HG03342 (cell line): ENCODE measurements at regions not wholly inside any gene's neighbourhood (a gene's known extent, or its start where the extent isn't known, plus 50 kb on each side); places are given as distances from the start of the nearest gene placed in this dataset.

Experiments used
- ATAC-seq: cut with Tn5 transposase; IDR thresholded peaks from one replicate; pipeline ENCODE4 v1.9.1; 2021; ENCODE audit warnings: mild to moderate bottlenecking, moderate library complexity; ENCODE audit not compliant: unreplicated experiment

DNA sequence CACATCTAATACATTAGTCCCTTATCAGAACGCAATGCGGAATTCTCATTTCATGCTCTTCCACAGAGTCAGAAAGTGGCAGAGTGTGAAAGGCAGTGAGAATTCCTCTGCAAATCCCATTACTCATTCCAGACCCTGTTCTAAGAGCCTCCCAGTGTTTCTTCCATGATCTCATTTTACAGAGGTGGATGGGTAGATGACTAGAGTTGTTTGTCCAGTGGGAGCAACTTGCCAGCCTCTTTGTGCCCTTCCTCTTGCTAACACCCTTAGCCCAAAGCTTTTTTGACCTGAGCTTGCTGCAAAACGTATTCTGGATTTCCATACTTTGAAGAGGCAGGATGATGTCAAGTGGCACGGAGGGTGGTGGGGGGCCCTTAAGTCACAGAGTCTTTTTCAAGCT lies 467.7 kb upstream of the RGPD4 start:
- ATAC-seq: no peak

DNA sequence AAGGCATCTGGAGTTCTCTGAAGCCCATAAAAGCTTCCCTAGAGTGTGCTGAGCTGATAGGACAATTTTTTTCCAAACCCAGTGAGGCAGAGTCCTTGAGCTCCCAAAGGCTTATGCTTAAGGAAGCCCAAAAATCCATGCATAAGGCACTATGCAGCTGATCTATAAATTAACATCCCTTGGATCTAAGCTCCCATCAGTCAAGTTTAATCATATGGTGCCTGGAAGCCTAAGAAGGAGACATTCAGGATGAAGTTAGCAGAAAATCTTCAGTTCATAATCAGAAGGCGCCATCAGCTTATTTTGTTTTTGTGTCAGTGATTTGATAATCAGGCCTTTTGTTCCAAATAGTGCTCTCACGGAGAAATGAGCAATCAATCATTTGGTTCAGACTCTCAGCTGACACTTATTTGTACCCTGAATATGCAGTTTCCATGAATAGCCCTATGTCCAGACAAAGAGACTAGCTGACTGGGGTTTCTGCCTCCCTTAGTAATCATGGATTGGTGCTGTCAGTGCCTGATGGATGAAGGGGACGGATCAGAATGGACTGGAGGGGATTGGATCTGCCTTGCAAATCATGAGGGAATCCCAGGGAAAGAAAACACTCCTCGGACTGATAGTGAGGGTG lies 464.8 kb upstream of the RGPD4 start:
- no peak for ATAC-seq

DNA sequence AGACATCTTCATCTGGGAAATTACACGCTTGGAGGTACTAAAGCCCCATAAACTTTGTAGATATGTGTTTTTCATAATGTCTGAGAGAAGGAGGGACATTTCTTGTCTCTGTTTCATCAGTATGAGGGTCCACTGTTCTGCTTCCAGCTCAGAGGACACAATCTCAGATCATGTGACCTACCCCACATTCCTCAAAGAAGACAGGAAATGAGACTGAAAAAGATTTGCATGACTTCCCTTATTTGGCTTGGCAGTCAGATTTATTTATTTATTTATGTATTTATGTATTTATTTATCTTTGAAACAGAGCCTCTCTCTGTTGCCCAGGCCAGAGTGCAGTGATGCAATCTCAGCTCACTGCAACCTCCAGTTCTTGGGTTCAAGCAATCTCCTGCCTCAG lies 463.7 kb upstream of the RGPD4 start:
- no peak for ATAC-seq

DNA sequence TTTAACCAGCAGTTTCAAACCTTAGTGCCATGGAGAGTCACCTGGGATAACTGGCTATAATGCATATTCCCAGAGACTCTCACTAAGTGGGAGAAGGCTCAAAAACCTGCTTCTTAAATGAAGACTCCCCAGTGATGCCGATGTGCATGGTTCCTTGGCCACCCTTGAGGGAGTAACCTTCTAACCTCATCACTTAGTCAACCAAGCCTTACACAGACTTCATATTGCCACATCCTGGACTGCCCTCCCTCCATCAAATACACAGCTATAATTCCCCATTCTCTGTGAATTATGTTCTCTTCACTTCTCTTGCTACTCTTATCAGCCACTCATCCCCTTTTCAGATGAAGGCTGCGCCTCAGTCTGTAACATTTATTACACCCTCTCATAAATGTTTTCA lies 462.9 kb upstream of the RGPD4 start:
- ATAC-seq: no peak

DNA sequence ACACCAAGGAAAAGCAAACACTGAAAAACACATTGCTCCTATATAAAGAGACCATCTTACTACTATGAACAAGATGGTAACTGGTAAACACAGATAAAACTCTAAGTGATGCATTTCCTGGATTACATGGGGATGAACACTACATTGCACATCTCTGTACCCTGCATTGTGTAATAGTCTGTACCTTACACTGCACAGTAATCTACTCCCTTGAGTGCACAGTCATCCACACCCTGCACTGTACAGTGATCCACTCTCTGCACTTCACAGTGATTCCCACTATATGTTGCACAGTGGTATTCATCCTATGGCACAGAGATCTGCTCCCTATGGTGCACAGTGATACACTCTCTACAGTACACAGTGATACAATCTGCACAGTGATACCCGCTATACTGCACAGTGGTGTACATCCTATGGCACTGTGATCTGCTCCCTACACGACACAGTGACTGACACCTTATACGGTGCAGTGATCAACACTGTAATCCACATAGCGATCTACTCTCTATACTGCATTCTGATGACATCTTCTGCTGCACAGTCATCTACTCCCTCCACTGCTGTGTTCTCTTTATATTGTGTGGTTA lies 462.2 kb upstream of the RGPD4 start:
- ATAC-seq: no peak

DNA sequence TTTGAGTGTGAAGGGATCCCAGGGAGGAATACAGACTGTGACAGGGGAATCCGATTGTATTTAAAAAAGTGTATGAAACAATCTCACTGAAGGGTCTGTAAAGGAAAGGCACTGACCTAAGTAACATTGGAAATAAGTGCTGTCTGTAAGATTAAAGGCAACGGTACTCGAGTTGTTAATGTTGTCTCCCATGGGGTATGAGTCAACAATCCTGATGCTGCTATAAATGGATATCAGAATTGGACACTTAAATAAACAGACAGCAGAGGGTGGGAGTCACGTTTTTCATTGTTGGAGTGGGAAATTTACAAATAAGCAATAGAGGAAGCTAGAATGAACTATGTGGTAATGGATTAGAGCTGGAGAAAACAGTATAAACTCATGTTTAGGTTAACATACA lies 452.4 kb upstream of the RGPD4 start:
- no peak for ATAC-seq

DNA sequence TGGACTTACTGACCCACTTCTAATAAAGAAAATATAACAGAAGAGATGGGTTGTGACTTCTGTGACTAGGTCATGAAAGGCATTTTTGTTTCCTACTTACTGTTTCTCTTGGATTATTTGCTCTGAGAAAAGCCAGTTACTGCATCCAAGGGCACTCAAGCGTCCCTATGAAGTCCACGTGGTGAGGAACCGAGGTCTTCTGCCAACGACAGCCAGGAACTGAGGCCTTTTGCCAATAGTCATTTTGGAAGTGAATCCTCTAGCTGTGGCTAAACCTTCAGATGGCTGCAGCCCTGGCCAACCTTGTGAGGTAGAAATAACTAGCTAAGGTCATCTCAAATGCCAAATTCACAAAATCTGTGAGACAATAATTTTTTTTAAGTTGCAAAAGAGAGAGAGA lies 449.8 kb upstream of the RGPD4 start:
- ATAC-seq: no peak

DNA sequence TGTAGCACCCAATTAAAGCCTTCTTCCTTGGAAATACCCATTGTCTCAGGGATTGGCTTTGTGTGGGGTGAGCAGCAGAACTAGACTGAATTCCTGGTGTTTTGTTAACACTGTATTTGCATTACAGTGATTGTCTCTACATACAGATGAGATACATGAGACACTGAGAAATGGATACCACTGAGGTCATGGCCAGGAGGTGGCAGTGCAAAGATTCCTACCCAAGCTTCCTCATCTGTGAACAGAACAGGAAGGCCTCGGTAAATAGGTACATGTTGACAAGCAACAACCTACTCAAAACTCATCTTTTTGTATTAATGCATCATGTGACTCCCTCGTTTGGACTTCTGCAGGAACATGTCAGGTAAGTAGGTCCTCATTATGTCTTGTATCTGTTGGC lies 445.8 kb upstream of the RGPD4 start:
- ATAC-seq: no peak

DNA sequence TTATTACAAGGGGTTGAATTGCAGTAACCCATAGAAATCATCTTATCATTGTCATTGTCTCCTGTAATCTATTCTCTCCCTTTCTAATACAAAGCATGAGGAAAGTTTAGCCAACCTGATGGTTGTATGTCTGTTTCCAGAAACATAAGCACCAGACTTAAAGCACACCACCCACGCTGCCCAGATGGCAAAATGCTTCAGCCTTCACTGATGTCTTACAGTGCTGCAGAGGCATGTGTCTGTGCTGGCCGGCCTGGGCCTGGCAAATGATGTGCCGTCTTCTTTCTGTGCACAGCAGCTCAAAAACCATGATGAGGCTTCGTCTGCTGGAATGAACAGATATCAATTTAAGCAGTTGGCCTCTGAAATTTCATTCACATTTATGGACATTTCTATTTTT lies 443.0 kb upstream of the RGPD4 start:
- ATAC-seq: no peak

DNA sequence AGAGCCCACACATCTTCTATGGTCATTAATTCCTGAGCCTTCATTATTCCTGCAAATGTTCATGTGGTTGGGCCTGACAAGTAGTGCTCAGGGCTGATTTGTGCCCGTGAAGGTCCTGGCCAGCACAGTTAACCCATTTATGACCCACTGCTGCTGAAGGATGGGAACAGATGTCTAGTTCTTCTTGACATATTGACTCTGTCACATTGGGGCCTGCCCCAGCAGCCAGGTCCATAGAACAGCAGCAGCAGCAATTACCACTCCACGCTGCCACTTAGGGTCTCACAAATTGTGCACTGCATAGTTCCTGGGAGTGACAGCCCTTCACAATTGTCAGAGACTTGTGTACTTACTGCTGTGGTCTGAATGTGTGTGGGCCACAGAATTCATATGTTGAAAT lies 442.3 kb upstream of the RGPD4 start:
- ATAC-seq: no peak

DNA sequence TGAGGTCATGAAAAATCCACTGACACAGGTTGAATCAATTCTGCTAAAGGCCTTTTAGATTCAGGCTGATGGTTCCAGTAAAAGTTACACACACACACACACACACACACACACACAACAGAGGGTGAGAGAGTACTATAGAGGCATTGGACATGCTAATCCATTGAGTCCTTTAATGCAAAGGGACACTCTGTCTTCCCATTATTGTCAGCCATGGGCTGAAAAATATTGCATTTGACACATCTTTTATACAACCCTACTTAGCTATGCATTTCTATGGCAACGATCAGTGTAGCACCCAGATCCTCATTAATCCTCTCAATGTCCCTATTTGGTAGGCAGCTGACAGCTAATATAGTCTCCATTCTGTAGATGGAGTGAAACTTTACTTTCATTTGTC lies 440.8 kb upstream of the RGPD4 start:
- no peak for ATAC-seq

DNA sequence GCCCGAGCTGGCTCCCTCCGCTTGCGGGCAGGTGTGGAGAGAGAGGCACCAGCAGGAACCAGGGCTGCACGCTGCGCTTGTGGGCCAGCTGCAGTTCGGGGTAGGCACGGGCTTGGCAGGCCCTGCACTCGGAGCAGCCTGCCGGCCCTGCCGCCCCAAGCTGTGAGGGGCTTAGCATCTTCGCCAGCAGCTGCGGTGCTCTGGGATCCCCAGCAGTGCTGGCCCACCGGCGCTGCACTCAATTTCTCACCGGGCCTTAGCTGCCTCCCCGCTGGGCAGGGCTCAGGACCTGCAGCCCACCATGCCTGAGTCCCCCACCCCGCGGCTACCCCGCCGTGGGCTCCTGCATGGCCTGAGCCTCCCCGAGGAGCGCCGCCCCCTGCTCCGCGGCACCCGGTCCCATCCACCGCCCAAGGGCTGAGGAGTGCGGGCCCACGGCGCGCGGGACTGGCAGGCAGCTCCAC lies 434.4 kb upstream of the RGPD4 start:
- ATAC-seq: no peak

DNA sequence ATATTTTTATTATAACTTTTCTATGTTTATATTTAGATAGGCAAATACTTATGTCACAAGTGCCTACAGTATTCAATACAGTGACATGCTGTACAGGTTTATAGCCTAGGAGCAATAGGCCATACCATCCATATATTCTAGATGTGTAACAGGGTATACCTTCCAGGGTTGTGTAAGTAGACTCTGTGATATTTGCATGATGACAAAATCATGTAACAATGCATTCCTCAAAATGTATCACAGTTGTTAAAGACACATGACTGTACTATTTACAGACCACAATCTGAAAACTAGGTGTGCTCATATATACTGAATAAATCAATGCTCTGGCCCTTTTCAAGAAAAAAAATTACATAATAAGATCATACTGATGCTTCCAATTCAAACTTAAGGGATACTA lies 433.2 kb upstream of the RGPD4 start:
- no peak for ATAC-seq

DNA sequence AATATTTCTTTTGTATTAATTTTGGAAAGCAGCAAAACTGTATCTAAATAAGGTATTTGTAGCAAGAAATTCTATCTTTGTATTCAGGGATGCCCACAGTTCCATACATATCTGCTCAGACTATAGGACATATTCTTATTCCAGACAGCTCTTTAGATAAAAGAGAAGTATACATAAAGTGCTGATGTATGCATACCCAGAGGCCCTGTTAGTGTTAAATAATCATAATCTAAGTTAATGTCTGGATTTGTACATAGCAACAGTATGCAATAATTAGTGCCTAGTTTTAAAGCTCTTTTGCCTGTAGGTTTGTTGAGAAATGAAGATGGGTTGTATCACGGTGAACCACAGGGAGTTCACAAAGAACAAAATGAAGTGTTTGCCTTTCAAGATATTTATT lies 428.0 kb upstream of the RGPD4 start:
- ATAC-seq: no peak

DNA sequence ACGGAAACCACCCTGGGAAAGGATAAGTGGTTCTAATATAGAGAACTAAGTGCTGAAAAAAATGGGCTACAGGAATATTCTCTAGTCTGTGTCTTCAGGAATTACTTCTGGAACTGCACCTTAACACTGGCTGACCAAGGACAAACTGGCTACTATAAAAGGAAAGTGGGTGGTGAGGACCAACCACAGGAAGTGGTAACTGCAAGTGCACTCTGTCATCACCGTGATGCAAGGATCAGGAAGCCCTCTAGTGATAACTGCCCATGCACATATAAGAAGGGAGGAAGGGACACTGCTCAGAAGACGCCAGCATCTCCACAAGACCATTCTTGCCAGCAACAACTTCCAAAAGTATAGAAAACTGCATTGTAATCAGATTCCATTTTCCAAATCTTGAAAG lies 424.4 kb upstream of the RGPD4 start:
- no peak for ATAC-seq

DNA sequence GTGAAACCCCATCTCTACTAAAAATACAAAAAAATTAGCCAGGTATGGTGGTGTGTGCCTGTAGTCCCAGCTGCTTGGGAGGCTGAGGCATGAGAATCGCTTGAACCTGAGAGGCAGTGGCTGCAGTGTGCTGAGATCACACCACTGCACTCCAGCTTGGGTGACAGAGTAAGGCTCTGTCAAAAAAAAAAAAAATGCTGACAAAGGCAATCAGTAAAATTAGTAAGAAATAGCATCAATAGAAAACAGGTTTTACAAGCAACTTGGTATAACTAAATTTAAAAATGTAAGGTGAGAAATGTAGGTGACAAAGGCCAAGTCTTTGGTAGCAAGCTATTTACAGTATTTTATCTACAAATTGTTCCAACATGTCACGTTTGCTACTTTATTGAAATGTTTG lies 421.4 kb upstream of the RGPD4 start:
- no peak for ATAC-seq

DNA sequence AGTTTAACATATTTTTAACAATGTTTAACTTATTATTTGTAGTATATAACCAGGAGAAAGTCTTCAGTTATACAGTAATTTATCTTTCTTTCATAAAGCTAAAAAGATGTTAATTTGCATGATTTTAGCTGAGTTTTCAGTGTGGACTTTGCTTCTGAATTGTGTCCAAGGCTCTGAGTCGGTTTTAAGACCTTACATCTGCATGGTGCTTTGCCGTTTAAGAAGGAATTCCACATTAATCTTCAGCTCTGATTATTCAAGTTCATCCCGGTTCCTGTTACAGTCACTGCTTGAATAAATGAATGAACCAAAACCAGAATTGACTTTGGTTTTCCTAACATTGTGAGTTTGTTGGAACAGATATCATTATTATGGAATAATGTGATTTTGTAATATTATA lies 419.7 kb upstream of the RGPD4 start:
- ATAC-seq: no peak

DNA sequence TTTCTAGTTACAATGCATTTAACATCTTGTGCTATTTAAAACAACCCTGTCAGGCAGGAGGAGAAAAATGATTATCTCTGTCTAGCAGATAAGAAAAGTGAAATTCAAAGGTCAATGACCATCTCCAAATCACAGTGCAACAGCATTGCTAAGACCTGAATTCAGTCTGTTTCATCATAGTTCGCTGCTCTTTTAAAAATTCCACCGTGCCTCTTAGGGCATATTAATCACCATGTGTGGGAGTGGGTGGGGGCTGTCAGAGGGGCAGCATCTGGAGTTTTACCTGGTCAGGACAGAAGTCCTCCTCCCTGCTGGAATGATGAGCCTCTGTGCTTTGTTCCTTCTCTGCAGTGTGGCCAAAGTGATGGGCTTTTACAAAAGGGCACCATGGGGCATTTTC lies 418.7 kb upstream of the RGPD4 start:
- ATAC-seq: no peak

DNA sequence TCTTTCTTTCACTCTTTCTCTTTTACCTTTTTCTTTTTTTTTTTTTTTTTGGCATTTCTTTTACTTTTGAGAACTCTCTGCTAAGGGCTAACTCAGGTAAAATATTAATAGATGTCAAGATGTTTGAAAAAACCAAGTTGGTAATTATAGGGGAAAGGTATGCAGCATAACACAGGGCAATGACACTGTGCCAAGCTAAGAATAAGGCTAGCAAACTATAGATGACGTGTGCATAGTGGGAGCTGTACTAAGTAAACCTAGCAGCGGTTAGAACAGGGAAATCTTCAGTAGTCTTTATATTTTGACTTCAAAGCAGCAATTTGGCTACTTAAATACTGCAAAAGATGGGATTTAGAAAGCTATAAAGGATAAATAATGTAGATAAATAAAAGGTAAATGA lies 415.4 kb upstream of the RGPD4 start:
- no peak for ATAC-seq

DNA sequence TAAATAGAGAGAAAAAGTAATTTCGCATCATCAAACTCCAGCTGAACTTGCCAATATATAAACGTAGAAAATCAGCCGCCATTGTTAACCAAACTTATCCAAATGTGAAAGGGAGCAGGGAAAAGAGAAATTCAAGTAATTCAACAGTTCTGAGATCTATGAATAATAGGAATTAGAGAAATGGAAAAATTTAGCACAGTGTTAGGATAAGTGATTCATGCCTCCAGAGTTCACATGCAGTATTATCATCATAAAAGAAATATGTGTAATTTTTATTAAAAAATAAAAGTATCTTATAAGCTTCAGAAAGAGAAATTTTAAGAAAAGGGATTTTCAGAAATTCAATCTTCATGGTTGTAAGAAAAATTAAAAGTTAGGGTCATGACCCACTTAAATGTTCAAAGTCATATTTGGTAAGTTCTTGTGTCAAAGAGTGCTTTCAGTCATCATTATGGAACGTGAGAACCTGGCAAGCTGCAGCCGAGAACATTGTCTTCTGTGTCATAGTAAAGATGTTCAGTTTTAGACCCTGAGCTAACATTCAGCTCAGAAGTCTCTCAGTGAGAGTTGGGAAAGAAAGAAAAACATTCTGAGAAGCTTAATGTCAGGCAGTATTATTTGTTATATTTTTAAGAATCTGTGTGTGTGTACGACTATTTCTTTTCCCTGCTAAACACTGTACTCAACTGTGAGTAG lies 414.3 kb upstream of the RGPD4 start:
- ATAC-seq: no peak

DNA sequence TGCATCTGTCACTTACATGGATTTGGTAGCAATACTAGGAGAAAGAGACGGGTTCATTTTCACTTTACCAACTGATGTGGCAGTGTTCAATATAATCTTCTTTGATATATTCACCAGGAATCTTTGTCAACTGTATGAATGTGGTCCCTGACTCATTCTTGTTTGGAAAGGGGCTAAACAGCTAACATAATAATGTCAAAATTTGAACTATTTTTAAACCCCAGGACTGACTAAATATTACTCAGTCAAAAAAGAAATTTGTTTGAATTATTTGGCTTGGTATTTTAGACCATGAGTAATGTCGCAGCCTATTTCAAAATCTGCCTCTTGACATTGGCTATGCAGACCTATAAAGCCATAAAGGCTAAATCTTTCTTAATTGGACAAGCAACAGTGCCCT lies 413.7 kb upstream of the RGPD4 start:
- ATAC-seq: no peak

DNA sequence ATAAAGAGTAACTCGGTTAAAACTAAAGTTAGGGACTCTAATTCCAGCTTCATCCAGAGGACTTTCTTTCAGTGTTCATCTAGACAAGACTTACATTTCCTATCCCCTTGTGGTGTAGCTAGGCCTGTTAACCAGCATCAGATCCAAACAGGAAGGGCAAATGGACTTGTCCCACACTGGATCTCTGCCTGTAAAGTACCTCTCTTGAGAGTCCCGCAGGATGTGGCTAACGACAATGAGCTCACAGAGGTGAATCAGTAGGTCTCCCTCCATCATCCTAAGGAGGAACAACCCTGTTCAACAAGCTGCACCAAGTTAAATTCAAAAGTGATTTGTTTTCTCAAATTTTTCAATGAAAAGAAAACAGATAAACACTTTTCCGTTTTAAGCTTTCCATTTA lies 412.3 kb upstream of the RGPD4 start:
- ATAC-seq: no peak

DNA sequence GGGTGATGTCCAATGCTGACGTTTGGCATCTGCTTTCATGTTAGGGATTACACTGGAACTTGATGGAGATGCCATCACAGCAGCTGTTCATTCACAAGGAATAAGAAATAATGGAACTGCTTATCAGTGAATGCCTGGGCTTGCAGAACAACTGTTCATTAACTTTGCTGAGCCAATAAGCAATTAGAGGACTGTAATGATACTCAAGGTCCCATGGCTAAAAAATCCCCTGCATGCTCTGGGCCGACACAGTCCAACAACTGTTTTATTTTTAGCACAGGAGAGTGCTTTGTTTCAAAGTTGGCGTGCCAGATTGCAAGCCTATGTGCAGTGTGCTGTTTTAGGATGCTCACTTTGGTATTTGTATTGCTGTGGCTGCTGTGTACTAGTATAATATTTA lies 408.0 kb upstream of the RGPD4 start:
- no peak for ATAC-seq
